Smooth muscle cell (in vitro differentiated cells): ENCODE measurements at regions not wholly inside any gene's neighbourhood (a gene's known extent, or its start where the extent isn't known, plus 50 kb on each side); places are given as distances from the start of the nearest gene placed in this dataset.

Experiments
- DNase-seq: peaks from one replicate; lab custom pipeline; 2025; ENCODE audit not compliant: unreplicated experiment; lab: John Stamatoyannopoulos, UW
- H2AFZ ChIP-seq: fragments of 200-600 bp; sonication (generic); 2 replicates; pipeline ENCODE4 v1.6.0; 2016; ENCODE audit warnings: antibody characterized with exemption, low read depth, mild to moderate bottlenecking
- H3F3A ChIP-seq: fragments of 200-600 bp; sonication (generic); 2 replicates; pipeline ENCODE4 v1.6.0; 2017; ENCODE audit warnings: antibody characterized with exemption, low read depth
- H3K27ac ChIP-seq: fragments of 200-600 bp; sonication (generic); 2 replicates; pipeline ENCODE4 v1.5.1; 2016; ENCODE audit warnings: low read depth, mild to moderate bottlenecking
- H3K27me3 ChIP-seq: fragments of 200-600 bp; sonication (generic); 2 replicates; pipeline ENCODE4 v1.6.1; 2016; ENCODE audit warnings: low read depth, mild to moderate bottlenecking
- H3K36me3 ChIP-seq: fragments of 200-600 bp; sonication (generic); 2 replicates; pipeline ENCODE4 v1.5.1; 2016; ENCODE audit warnings: low read depth
- H3K4me1 ChIP-seq: fragments of 200-600 bp; sonication (generic); 2 replicates; pipeline ENCODE4 v1.5.1; 2016; ENCODE audit warnings: low read depth
- H3K4me2 ChIP-seq: fragments of 200-600 bp; sonication (generic); 2 replicates; pipeline ENCODE4 v1.6.0; 2016; ENCODE audit warnings: mild to moderate bottlenecking
- H3K4me3 ChIP-seq: fragments of 200-600 bp; sonication (generic); 2 replicates; pipeline ENCODE4 v1.5.1; 2016; ENCODE audit warnings: mild to moderate bottlenecking
- H3K79me2 ChIP-seq: fragments of 200-600 bp; sonication (generic); 2 replicates; pipeline ENCODE4 v1.6.0; 2016; ENCODE audit warnings: low read depth, mild to moderate bottlenecking
- H3K9ac ChIP-seq: fragments of 200-600 bp; sonication (generic); 2 replicates; pipeline ENCODE4 v1.6.0; 2016; ENCODE audit warnings: low read depth
- H3K9me3 ChIP-seq: fragments of 200-600 bp; sonication (generic); replicated peaks from 2 replicates; pipeline ENCODE4 v1.5.1; 2016; ENCODE audit warnings: low read depth
- H4K20me1 ChIP-seq: fragments of 200-600 bp; sonication (generic); 2 replicates; pipeline ENCODE4 v1.6.0; 2016; ENCODE audit warnings: low read depth
- WGBS: methylation state at CpG from one replicate; pipeline ENCODE4 v1.1.7; 2016; ENCODE audit warnings: low lambda C conversion rate; 5-methylcytosine and 5-hydroxymethylcytosine counted together
- TF ChIP-seq, protein P1 (sequence below): fragments of 200-600 bp; sonication (generic); IDR thresholded peaks from 2 replicates; pipeline ENCODE4 v1.5.1; 2017; ENCODE audit warnings: borderline replicate concordance, mild to moderate bottlenecking, antibody characterized with exemption; ENCODE audit not compliant: insufficient read depth, poor library complexity, severe bottlenecking

DNA sequence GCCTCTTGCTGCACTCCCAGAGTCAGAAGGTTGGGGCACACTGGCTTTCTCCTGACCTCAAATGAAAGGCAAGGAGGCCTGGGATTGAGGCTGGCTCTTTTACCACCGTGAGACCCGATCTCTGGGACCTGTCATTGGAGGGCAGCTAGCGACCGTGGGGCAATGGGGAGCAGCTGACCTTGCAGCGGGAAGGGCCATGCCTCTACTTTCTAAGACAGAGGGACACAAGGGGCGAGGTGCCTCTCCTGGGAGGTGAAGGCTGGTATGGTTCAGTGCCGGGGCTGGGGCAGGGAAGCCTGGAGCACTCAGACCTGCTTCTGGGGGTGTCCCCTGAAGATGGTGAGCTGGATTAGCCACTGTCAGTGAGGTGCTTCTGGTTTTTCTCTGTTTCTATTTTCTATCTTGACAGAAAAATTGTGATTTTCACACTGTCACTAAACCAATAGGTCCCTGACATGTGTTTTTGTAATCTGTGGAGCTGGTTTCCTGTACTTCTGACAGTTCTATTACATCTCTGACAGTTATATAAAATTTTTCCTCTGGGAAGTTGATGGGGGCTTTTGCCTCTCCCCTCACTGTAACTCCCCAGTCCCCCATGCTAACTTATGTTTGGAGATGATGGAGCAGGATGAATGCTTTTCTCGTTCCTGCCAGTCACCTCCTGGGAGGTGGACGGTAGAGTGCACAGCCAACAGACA, 340.8 kb downstream of the RPS24 start:
- TF ChIP-seq, protein P1, sequence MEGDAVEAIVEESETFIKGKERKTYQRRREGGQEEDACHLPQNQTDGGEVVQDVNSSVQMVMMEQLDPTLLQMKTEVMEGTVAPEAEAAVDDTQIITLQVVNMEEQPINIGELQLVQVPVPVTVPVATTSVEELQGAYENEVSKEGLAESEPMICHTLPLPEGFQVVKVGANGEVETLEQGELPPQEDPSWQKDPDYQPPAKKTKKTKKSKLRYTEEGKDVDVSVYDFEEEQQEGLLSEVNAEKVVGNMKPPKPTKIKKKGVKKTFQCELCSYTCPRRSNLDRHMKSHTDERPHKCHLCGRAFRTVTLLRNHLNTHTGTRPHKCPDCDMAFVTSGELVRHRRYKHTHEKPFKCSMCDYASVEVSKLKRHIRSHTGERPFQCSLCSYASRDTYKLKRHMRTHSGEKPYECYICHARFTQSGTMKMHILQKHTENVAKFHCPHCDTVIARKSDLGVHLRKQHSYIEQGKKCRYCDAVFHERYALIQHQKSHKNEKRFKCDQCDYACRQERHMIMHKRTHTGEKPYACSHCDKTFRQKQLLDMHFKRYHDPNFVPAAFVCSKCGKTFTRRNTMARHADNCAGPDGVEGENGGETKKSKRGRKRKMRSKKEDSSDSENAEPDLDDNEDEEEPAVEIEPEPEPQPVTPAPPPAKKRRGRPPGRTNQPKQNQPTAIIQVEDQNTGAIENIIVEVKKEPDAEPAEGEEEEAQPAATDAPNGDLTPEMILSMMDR: no peak
- no peaks in the 10 kb centered on the region for H3K9me3 ChIP-seq

DNA sequence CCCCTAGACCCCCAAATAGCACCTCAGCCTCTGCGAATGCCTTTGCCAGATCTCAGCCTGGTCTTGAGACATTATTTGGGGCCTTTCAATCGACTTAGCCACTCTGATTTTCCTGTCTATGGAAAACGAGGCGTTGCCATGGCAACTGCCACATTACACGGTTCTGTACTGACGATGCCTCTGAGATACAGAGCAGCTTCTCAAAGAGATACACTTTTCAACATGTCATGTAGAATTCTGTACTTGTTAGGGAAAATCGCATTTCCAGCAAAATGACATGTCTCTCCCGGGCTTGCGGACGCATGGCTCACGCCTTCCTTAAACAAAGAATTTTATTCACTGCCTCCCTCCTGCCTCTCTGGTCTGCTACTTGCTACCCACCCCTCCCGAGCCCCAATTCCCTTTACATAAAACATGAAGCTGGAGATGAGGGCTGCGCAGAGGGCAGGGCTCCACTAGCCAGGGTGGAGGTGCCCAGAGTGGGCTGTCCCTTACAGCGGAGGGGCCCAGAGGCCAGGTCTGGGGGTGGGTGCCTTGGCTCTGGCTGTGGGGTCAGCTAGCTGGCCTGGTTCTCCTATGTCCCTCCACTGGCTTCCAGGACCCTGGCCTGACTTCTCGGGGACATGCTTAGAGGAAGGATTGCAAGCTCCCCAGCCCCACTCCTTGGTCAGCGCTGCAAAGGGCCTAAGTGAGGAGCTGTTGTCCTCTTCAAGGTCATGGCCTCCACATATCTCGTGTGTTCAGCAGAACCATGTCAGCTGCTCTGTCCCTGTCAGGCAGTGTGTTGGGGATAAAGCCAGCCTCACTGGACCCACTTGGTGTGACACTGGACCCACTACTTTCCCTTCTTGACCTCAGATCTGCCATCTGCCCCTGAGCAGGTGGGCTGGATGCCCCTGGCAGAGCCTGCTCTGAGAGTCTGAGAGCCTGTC, 342.5 kb downstream of the RPS24 start:
- DNase-seq: no peak
- H4K20me1 ChIP-seq: no peaks in the 10 kb centered on the region
- no peaks in the 10 kb centered on the region for H3K9me3 ChIP-seq
- no peak overlapping the region for H3K9ac ChIP-seq
- H3K27me3 ChIP-seq: no peaks in the 10 kb centered on the region
- no peaks in the 10 kb centered on the region for H3F3A ChIP-seq
- no peaks in the 10 kb centered on the region for H3K36me3 ChIP-seq
- TF ChIP-seq, protein P1: no peak
- H3K4me1 ChIP-seq: peaks cover 17% of the 10 kb centered on the region
- no peak overlapping the region for H3K4me3 ChIP-seq
- no peak overlapping the region for H2AFZ ChIP-seq
- H3K27ac ChIP-seq: no peak overlapping the region
- H3K4me2 ChIP-seq: no peak overlapping the region
- no peaks in the 10 kb centered on the region for H3K79me2 ChIP-seq
- WGBS: 78% methylated on average over 17 of the region's 17 CpGs

More for the DNA sequence above, 340.8 kb downstream of the RPS24 start:
- no peak overlapping the region for H3K4me2 ChIP-seq
- no peak overlapping the region for H2AFZ ChIP-seq
- H3K4me3 ChIP-seq: no peak overlapping the region
- no peaks in the 10 kb centered on the region for H3K79me2 ChIP-seq
- H3K36me3 ChIP-seq: no peaks in the 10 kb centered on the region
- no peaks in the 10 kb centered on the region for H3K27me3 ChIP-seq
- H3K27ac ChIP-seq: no peak overlapping the region
- 89% methylated on average over 9 of the region's 9 CpGs for WGBS
- no peaks in the 10 kb centered on the region for H4K20me1 ChIP-seq
- H3K9ac ChIP-seq: no peak overlapping the region
- H3F3A ChIP-seq: no peaks in the 10 kb centered on the region
- no peak for DNase-seq
- peaks cover 20% of the 10 kb centered on the region for H3K4me1 ChIP-seq

DNA sequence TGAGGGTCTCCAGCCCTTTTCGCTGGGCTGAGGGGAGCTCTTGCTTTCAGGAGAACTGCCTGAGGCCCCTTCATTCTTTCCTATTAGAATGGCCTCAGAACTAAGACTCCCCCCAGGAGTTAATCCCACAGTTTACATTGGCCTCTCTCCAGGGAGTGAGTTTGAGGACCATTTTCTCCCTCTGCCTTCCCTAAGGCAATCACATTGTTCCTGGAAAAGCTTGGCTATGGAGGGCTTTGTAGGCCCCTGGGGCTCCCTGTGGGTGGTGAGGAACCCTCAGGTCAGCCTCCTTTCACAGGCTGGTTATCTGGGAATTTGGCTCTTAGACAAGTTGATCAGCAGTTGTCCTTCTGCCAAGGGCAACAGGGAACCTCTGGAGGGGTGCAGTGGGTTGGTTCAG, 343.7 kb downstream of the RPS24 start:
- Histone ChIP-seq H4K20me1 (no peaks in the 10 kb centered on the region), H3K27me3 (no peaks in the 10 kb centered on the region), H3K36me3 (no peaks in the 10 kb centered on the region), H3K4me2 (peak overlapping the region; percentile 48), H3K9me3 (no peaks in the 10 kb centered on the region), H3K9ac (no peak overlapping the region), H3K79me2 (no peaks in the 10 kb centered on the region), H3F3A (no peaks in the 10 kb centered on the region), H3K27ac (no peak overlapping the region), H2AFZ (no peak overlapping the region), H3K4me1 (peaks cover 12% of the 10 kb centered on the region), H3K4me3 (no peak overlapping the region)
- WGBS: 78% methylated on average over 1 of the region's 1 CpG
- TF ChIP-seq, protein P1: no peak
- no peak for DNase-seq
